GM18508 (cell line): ENCODE measurements at regions not wholly inside any gene's neighbourhood (a gene's known extent, or its start where the extent isn't known, plus 50 kb on each side); places are given as distances from the start of the nearest gene placed in this dataset.

ENCODE experiments used
- ATAC-seq: cut with Tn5 transposase; IDR thresholded peaks from one replicate; pipeline ENCODE4 v1.9.1; 2021; ENCODE audit warnings: moderate number of reproducible peaks; ENCODE audit not compliant: insufficient read depth, unreplicated experiment

DNA sequence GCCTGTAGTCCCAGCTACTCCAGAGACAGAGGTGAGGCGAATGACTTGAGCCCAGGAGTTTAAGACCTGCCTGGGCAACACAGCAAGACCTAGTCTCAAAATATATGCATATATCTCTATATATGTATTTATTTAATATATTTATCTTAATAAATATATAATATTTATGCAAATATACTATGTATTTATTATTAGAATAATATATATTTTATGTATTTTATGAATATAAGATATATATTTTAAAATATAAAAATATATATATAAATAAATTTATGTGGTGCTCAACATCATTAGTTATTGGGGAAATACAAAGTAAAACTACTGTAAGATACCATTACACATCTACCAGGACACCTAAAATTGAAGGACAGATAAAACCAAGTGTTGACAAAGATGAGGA, 58.1 kb upstream of the IPO5 start:
- ATAC-seq, result no peak

DNA sequence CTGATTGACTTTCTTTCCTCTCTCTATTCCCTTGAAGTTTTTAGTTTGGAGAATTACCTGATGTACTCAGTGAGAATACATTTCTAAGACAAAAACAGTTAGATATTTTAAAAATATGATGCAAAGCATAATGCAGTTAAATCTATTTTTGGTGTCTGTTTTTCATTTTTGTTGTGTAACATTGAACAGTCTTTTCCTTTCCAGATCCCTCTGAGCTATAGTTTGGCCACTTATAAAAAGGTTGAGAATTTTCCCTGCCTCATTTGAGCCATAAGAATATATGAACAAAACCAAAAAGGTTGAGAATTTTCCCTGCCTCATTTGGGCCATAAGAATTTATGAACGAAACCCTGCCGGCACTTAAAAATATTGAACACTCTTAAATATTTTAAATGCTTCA, 57.0 kb upstream of the IPO5 start:
- no peak for ATAC-seq

DNA sequence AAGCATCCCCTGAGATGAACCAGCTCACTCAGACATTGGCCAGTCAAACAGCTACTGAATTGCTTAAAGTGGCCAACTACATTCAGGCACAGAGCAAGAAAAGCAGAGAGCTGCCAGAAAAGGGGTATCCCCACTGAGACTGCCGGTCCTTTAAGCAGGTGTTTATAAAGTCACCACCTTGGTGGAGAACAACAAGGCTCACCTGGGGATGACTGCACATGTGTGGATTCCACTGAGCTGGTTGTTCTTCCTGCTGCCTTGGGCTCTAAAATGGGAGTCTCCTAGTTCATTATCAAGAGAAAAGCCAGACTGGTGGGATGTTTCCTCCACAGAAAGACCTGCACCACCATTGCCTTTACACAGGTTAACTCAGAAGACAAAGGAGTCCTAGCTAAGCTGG, 51.8 kb upstream of the IPO5 start:
- ATAC-seq, result no peak
